ENCODE measurements at regions not wholly inside any gene's neighbourhood (a gene's known extent, or its start where the extent isn't known, plus 50 kb on each side); places are given as distances from the start of the nearest gene placed in this dataset.

- DNase-seq, result no peak
These were observed 136.9 kb downstream of the SCARB1 start for GRCh38 chr12:124726596-124727263.

GRCh38 chr12:124725597-124726237 lies 137.9 kb downstream of the SCARB1 start:
- DNase-seq, result no peak

- DNase-seq, result no peak
These were observed 138.6 kb downstream of the SCARB1 start for GRCh38 chr12:124725099-124725498.

GRCh38 chr12:124722878-124723277 lies 140.8 kb downstream of the SCARB1 start:
- no peak for DNase-seq

- DNase-seq, result no peak
These were observed 142.0 kb downstream of the SCARB1 start for GRCh38 chr12:124721501-124722162.

GRCh38 chr12:124720681-124721500 lies 142.8 kb downstream of the SCARB1 start:
- no peak for DNase-seq

GRCh38 chr12:124720004-124720680 lies 143.5 kb downstream of the SCARB1 start:
- DNase-seq, result no peak

GRCh38 chr12:124719231-124719630 lies 144.4 kb downstream of the SCARB1 start:
- no peak for DNase-seq

GRCh38 chr12:124718458-124718857 lies 145.2 kb downstream of the SCARB1 start:
- no peak for DNase-seq

GRCh38 chr12:124718036-124718435 lies 145.6 kb downstream of the SCARB1 start:
- no peak for DNase-seq

- no peak for DNase-seq
These were observed 146.3 kb downstream of the SCARB1 start for GRCh38 chr12:124717318-124717717.

- no peak for DNase-seq
These were observed 147.2 kb downstream of the SCARB1 start for GRCh38 chr12:124716208-124717130.

GRCh38 chr12:124715121-124715990 lies 147.9 kb upstream of the NCOR2 start:
- DNase-seq, result no peak

- peak; percentile 55 for DNase-seq
These were observed 146.1 kb upstream of the NCOR2 start for GRCh38 chr12:124713436-124714082.

- no peak for DNase-seq
These were observed 145.6 kb upstream of the NCOR2 start for GRCh38 chr12:124713041-124713435.

GRCh38 chr12:124711344-124711743 lies 143.9 kb upstream of the NCOR2 start:
- no peak for DNase-seq

GRCh38 chr12:124709722-124710687 lies 142.6 kb upstream of the NCOR2 start:
- DNase-seq, result no peak

- DNase-seq, result no peak
These were observed 139.9 kb upstream of the NCOR2 start for GRCh38 chr12:124707316-124707715.

- no peak for DNase-seq
These were observed 139.0 kb upstream of the NCOR2 start for GRCh38 chr12:124706363-124706762.
